ENCODE measurements at regions not wholly inside any gene's neighbourhood (a gene's known extent, or its start where the extent isn't known, plus 50 kb on each side); places are given as distances from the start of the nearest gene placed in this dataset.
"Not testable (repeated sequence)": the region's sequence is repeated elsewhere in the genome, so short reads cannot be mapped to it uniquely, and the experiment has no call there.

GRCh38 chr18:60075477-60075876 is 175.7 kb downstream of the PMAIP1 start:
- TF ChIP-seq CTCF (IDR thresholded peaks at IDR 0.05; ENCODE audit: insufficient read depth, low read length) = no peak
- DNase-seq (ENCODE audit: low read depth) = no peak

GRCh38 chr18:60070631-60071030 is 170.8 kb downstream of the PMAIP1 start:
- TF ChIP-seq CTCF (IDR thresholded peaks at IDR 0.05; ENCODE audit: insufficient read depth, low read length) = no peak

More at GRCh38 chr18:60075477-60075876, 175.7 kb downstream of the PMAIP1 start:
- H3K4me3 ChIP-seq (ENCODE audit: low read depth, low read length) = no peak overlapping the region

GRCh38 chr18:60069145-60069544 is 169.3 kb downstream of the PMAIP1 start:
- TF ChIP-seq CTCF (IDR thresholded peaks at IDR 0.05; ENCODE audit: insufficient read depth, low read length) = no peak
- no peak overlapping the region for H3K4me3 ChIP-seq (ENCODE audit: low read depth, low read length)
- no peak for DNase-seq (ENCODE audit: low read depth)

More at GRCh38 chr18:60070631-60071030, 170.8 kb downstream of the PMAIP1 start:
- H3K4me3 ChIP-seq (ENCODE audit: low read depth, low read length) = no peak overlapping the region
- no peak for DNase-seq (ENCODE audit: low read depth)

GRCh38 chr18:60067426-60068210 is 167.8 kb downstream of the PMAIP1 start:
- DNase-seq (ENCODE audit: low read depth) = no peak
- no peak overlapping the region for H3K4me3 ChIP-seq (ENCODE audit: low read depth, low read length)
- TF ChIP-seq CTCF (IDR thresholded peaks at IDR 0.05; ENCODE audit: insufficient read depth, low read length) = no peak

GRCh38 chr18:60066219-60066975 is 166.6 kb downstream of the PMAIP1 start:
- no peak for TF ChIP-seq CTCF (IDR thresholded peaks at IDR 0.05; ENCODE audit: insufficient read depth, low read length)
- no peak overlapping the region for H3K4me3 ChIP-seq (ENCODE audit: low read depth, low read length)
- DNase-seq (ENCODE audit: low read depth) = no peak

- H3K4me3 ChIP-seq (ENCODE audit: low read depth, low read length) = no peak overlapping the region
- no peak for TF ChIP-seq CTCF (IDR thresholded peaks at IDR 0.05; ENCODE audit: insufficient read depth, low read length)
- no peak for DNase-seq (ENCODE audit: low read depth)
These were observed 164.5 kb downstream of the PMAIP1 start for GRCh38 chr18:60064271-60064670.

- H3K4me3 ChIP-seq (ENCODE audit: low read depth, low read length); DNase-seq (ENCODE audit: low read depth): not testable (repeated sequence)
These were observed 163.0 kb downstream of the PMAIP1 start for GRCh38 chr18:60062831-60063230.
